ENCODE measurements at regions not wholly inside any gene's neighbourhood (a gene's known extent, or its start where the extent isn't known, plus 50 kb on each side); places are given as distances from the start of the nearest gene placed in this dataset.

DNA sequence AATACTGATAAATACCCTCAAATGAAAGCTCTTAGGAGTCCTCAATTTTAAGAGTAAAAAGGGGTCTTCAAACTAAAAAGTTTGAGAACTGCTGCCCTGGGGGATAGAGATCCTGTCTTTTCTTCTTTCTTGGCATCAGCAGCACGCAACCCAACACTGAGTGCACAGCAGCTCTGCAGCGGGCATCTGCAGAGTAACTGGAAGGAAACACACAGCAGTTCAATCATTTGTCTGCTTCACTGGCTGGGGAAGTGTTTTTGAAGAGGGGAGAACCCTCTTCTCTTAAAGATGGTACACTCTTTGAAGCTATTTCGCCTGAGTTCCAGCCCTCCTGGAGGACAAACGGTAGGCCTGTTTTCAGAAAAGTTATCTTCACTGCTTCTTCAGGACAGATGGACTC is 193.6 kb downstream of the FGFR2 start:
- Histone ChIP-seq H3K79me2 (replicated peaks; ENCODE audit: insufficient read depth, low read length) (no peaks in the 10 kb centered on the region), H3K27ac (ENCODE audit: low read length) (no peak overlapping the region), H3F3A (ENCODE audit: insufficient read depth, low read length, poor library complexity, severe bottlenecking) (no peaks in the 10 kb centered on the region), H3K9me2 (ENCODE audit: insufficient read depth, low read length) (no peaks in the 10 kb centered on the region), H3K4me2 (ENCODE audit: low read length) (no peak overlapping the region), H3K9ac (ENCODE audit: low read length) (no peak overlapping the region), H3K27me3 (ENCODE audit: insufficient read depth, low read depth, low read length) (no peaks in the 10 kb centered on the region), H3K9me3 (ENCODE audit: low read length) (no peaks in the 10 kb centered on the region), H3K36me3 (ENCODE audit: insufficient read depth, low read length) (no peaks in the 10 kb centered on the region), H4K20me1 (ENCODE audit: insufficient read depth) (no peaks in the 10 kb centered on the region), H2AFZ (ENCODE audit: low read depth, low read length) (no peak overlapping the region), H3K4me3 (ENCODE audit: low read length) (no peak overlapping the region)
- TF ChIP-seq TAF1 (IDR thresholded peaks at IDR 0.05; ENCODE audit: low read depth) = no peak

DNA sequence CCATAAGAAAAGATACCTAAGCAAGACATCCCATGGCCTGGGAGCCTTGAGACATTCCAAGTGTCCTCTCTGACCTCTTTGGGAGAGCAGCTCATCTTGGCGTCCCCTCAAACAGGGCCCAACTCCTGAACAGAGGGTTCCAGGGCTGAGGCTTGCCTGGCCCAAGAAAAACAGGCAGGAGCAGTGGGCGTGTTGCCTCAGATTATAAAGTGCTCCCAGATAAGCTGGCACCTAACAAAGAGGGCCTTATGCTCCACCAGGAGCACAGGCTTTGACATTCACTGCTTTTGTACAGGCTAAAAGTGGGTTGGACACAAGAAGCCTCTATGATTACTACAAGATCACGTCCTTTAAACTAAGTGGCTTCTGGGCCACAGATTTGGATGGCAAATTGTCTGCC is 193.1 kb downstream of the FGFR2 start:
- TF ChIP-seq EZH2 (IDR thresholded peaks at IDR 0.05; ENCODE audit: borderline replicate concordance, insufficient read depth, low read length, poor library complexity, severe bottlenecking) = no peak
- TF ChIP-seq EP300 (conservative IDR thresholded peaks at IDR 0.05; ENCODE audit: poor library complexity, severe bottlenecking) = no peak
- no peak for TF ChIP-seq SMC3 (conservative IDR thresholded peaks at IDR 0.05; ENCODE audit: poor library complexity)
- no peak for TF ChIP-seq RAD21 (conservative IDR thresholded peaks at IDR 0.05)
- TF ChIP-seq POLR2AphosphoS5 (IDR thresholded peaks at IDR 0.05) = no peak
- TF ChIP-seq TAF1 (IDR thresholded peaks at IDR 0.05; ENCODE audit: low read depth) = no peak
- TF ChIP-seq CTCF (IDR thresholded peaks at IDR 0.05; ENCODE audit: poor library complexity, severe bottlenecking) = no peak
- TF ChIP-seq, protein P1, sequence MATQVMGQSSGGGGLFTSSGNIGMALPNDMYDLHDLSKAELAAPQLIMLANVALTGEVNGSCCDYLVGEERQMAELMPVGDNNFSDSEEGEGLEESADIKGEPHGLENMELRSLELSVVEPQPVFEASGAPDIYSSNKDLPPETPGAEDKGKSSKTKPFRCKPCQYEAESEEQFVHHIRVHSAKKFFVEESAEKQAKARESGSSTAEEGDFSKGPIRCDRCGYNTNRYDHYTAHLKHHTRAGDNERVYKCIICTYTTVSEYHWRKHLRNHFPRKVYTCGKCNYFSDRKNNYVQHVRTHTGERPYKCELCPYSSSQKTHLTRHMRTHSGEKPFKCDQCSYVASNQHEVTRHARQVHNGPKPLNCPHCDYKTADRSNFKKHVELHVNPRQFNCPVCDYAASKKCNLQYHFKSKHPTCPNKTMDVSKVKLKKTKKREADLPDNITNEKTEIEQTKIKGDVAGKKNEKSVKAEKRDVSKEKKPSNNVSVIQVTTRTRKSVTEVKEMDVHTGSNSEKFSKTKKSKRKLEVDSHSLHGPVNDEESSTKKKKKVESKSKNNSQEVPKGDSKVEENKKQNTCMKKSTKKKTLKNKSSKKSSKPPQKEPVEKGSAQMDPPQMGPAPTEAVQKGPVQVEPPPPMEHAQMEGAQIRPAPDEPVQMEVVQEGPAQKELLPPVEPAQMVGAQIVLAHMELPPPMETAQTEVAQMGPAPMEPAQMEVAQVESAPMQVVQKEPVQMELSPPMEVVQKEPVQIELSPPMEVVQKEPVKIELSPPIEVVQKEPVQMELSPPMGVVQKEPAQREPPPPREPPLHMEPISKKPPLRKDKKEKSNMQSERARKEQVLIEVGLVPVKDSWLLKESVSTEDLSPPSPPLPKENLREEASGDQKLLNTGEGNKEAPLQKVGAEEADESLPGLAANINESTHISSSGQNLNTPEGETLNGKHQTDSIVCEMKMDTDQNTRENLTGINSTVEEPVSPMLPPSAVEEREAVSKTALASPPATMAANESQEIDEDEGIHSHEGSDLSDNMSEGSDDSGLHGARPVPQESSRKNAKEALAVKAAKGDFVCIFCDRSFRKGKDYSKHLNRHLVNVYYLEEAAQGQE (IDR thresholded peaks at IDR 0.05; ENCODE audit: borderline replicate concordance) = no peak
- TF ChIP-seq MXI1 (conservative IDR thresholded peaks at IDR 0.05; ENCODE audit: poor library complexity, severe bottlenecking) = no peak
- Histone ChIP-seq H4K20me1 (ENCODE audit: insufficient read depth) (no peaks in the 10 kb centered on the region), H3K9me3 (ENCODE audit: low read length) (no peaks in the 10 kb centered on the region), H3K4me3 (ENCODE audit: low read length) (no peak overlapping the region), H3K27me3 (ENCODE audit: insufficient read depth, low read depth, low read length) (no peaks in the 10 kb centered on the region), H3K4me2 (ENCODE audit: low read length) (no peak overlapping the region), H3K79me2 (replicated peaks; ENCODE audit: insufficient read depth, low read length) (no peaks in the 10 kb centered on the region), H3K9ac (ENCODE audit: low read length) (no peak overlapping the region), H3K9me2 (ENCODE audit: insufficient read depth, low read length) (no peaks in the 10 kb centered on the region), H2AFZ (ENCODE audit: low read depth, low read length) (no peak overlapping the region), H3K36me3 (ENCODE audit: insufficient read depth, low read length) (no peaks in the 10 kb centered on the region), H3K27ac (ENCODE audit: low read length) (no peak overlapping the region), H3F3A (ENCODE audit: insufficient read depth, low read length, poor library complexity, severe bottlenecking) (no peaks in the 10 kb centered on the region)

DNA sequence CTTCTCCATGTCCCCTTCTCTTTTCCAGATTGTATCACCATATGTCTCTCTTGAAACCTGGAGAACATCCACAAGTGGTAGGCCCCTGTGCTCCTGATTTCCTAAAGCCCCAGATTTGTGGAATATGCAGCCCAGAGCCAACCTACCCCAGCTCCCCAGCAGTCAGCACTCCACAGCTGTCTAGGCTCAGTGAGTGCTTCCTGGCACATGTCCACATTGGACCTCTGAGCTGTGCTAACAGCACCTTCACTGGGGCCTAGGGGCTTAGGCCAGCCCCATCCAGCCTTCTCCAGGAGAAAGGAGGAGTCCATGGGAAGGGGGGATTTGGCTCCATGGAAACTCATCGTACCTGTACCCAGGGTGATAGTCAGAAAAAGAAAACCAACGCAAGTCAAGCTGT is 192.7 kb downstream of the FGFR2 start:
- Histone ChIP-seq H3K4me3 (ENCODE audit: low read length) (no peak overlapping the region), H3K9ac (ENCODE audit: low read length) (no peak overlapping the region), H3K27ac (ENCODE audit: low read length) (no peak overlapping the region), H3K27me3 (ENCODE audit: insufficient read depth, low read depth, low read length) (no peaks in the 10 kb centered on the region), H3K79me2 (replicated peaks; ENCODE audit: insufficient read depth, low read length) (no peaks in the 10 kb centered on the region), H3K9me3 (ENCODE audit: low read length) (no peaks in the 10 kb centered on the region), H3K4me2 (ENCODE audit: low read length) (no peak overlapping the region), H3K9me2 (ENCODE audit: insufficient read depth, low read length) (no peaks in the 10 kb centered on the region), H4K20me1 (ENCODE audit: insufficient read depth) (no peaks in the 10 kb centered on the region), H2AFZ (ENCODE audit: low read depth, low read length) (no peak overlapping the region), H3K36me3 (ENCODE audit: insufficient read depth, low read length) (no peaks in the 10 kb centered on the region), H3F3A (ENCODE audit: insufficient read depth, low read length, poor library complexity, severe bottlenecking) (no peaks in the 10 kb centered on the region)
- no peak for TF ChIP-seq RAD21 (conservative IDR thresholded peaks at IDR 0.05)
- TF ChIP-seq CTCF (IDR thresholded peaks at IDR 0.05; ENCODE audit: poor library complexity, severe bottlenecking) = no peak
- TF ChIP-seq, protein P1 (IDR thresholded peaks at IDR 0.05; ENCODE audit: borderline replicate concordance) = no peak
- TF ChIP-seq EP300 (conservative IDR thresholded peaks at IDR 0.05; ENCODE audit: poor library complexity, severe bottlenecking) = no peak
- TF ChIP-seq MXI1 (conservative IDR thresholded peaks at IDR 0.05; ENCODE audit: poor library complexity, severe bottlenecking) = no peak
- no peak for TF ChIP-seq TAF1 (IDR thresholded peaks at IDR 0.05; ENCODE audit: low read depth)
- TF ChIP-seq SMC3 (conservative IDR thresholded peaks at IDR 0.05; ENCODE audit: poor library complexity) = no peak
- no peak for TF ChIP-seq EZH2 (IDR thresholded peaks at IDR 0.05; ENCODE audit: borderline replicate concordance, insufficient read depth, low read length, poor library complexity, severe bottlenecking)
- TF ChIP-seq POLR2AphosphoS5 (IDR thresholded peaks at IDR 0.05) = no peak
